HL-60 (cell line): ENCODE measurements at regions not wholly inside any gene's neighbourhood (a gene's known extent, or its start where the extent isn't known, plus 50 kb on each side); places are given as distances from the start of the nearest gene placed in this dataset.

Source experiments
- DNase-seq, 2 experiments: peaks; one replicate each; pipeline ENCODE4 v3.0.0-alpha.2; 2010 to 2020; ENCODE audit warnings: low read depth in 1 of 2, low spot score in 1 of 2
- H3K27ac ChIP-seq: fragments of 250-450 bp; sonication (Bioruptor Pico); replicated peaks from 2 replicates; pipeline ENCODE4 v1.5.1; 2020; ENCODE audit warnings: mild to moderate bottlenecking, moderate library complexity
- H3K27me3 ChIP-seq: fragments of 250-450 bp; sonication (Bioruptor Pico); 2 replicates; pipeline ENCODE4 v1.5.1; 2021; ENCODE audit warnings: mild to moderate bottlenecking, moderate library complexity; ENCODE audit not compliant: insufficient read depth, poor library complexity, severe bottlenecking
- H3K4me3 ChIP-seq: replicated peaks from 2 replicates; pipeline ENCODE4 v1.5.1; 2011; ENCODE audit warnings: mild to moderate bottlenecking, control low read depth, low read length; ENCODE audit not compliant: insufficient read depth
- CTCF ChIP-seq: IDR thresholded peaks from one replicate; pipeline ENCODE4 v1.5.1; 2011; ENCODE audit warnings: low read length, control low read depth, inconsistent platforms; ENCODE audit not compliant: insufficient read depth
- GABPA ChIP-seq: IDR thresholded peaks from 2 replicates; pipeline ENCODE4 v1.6.1; 2012; ENCODE audit warnings: low read depth
- POLR2AphosphoS5 ChIP-seq: IDR thresholded peaks from 2 replicates; pipeline ENCODE4 v1.6.1; 2012; ENCODE audit warnings: low read depth
- REST ChIP-seq: IDR thresholded peaks from 2 replicates; pipeline ENCODE4 v1.6.1; 2012; ENCODE audit warnings: low read depth; ENCODE audit not compliant: insufficient replicate concordance
- SPI1 ChIP-seq: IDR thresholded peaks from 2 replicates; pipeline ENCODE4 v1.6.1; 2012; ENCODE audit warnings: low read depth, mild to moderate bottlenecking, borderline replicate concordance

- H3K4me3 ChIP-seq, result no peak overlapping the region
- DNase-seq, result no peak
- no peak overlapping the region for H3K27ac ChIP-seq
- H3K27me3 ChIP-seq, result no peaks in the 10 kb centered on the region
- TF ChIP-seq REST (no peak), POLR2AphosphoS5 (no peak), SPI1 (no peak), CTCF (no peak), GABPA (no peak)
These were observed 601.1 kb upstream of the PIK3C3 start for GRCh38 chr18:41353777-41354528.

DNA sequence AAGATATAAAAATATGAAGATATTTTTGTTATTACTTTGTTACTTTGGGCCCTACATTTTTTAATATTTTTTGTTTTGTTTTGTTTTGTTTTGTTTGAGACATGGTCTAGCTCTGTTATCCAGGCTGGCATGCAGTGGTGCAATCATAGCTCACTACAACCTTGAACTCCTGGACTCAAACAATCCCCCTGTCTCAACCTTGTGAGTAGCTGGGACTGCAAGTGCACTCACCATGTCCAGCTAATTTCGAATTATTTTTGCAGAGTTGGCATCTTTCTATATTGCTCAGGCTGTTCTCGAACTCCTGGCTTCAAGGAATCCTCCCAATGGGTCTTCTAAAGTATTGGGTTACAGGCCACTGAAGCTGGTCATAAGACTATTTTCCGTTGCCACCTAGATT is 603.6 kb upstream of the PIK3C3 start:
- H3K27me3 ChIP-seq, result no peaks in the 10 kb centered on the region
- H3K27ac ChIP-seq, result no peak overlapping the region
- TF ChIP-seq POLR2AphosphoS5, result no peak
- H3K4me3 ChIP-seq, result no peak overlapping the region
- no peak for DNase-seq

GRCh38 chr18:41347057-41347456 is 608.0 kb upstream of the PIK3C3 start:
- DNase-seq, result no peak
- TF ChIP-seq CTCF (no peak), POLR2AphosphoS5 (no peak), REST (no peak), GABPA (no peak), SPI1 (no peak)
- H3K27ac ChIP-seq, result no peak overlapping the region

DNA sequence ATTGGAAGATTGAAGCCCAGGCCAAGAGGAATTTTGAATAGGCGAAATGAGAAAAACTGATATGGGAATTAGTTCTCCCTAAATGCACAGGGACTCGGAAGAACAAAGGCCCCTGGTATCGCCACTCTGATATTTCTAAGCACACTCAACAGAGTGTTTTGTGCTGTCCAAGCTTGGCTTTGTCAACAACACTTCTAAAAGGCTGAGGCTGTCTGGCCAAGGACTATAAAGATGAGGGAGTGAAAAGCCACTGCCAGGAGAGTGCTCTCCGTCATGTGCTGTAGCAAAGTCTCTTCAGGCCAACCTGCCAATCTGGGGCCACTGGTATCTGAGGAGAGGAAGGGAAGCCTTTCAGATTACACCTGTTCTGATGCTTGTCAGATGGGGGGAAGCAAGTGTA is 611.2 kb upstream of the PIK3C3 start:
- no peak for DNase-seq
- H3K4me3 ChIP-seq, result no peak overlapping the region
- H3K27me3 ChIP-seq, result no peaks in the 10 kb centered on the region
- H3K27ac ChIP-seq, result no peak overlapping the region
- TF ChIP-seq POLR2AphosphoS5 (no peak), REST (no peak), CTCF (no peak), GABPA (no peak), SPI1 (no peak)

More at GRCh38 chr18:41347057-41347456, 608.0 kb upstream of the PIK3C3 start:
- no peaks in the 10 kb centered on the region for H3K27me3 ChIP-seq
- no peak overlapping the region for H3K4me3 ChIP-seq
